Ishikawa (cell line): ENCODE measurements at regions not wholly inside any gene's neighbourhood (a gene's known extent, or its start where the extent isn't known, plus 50 kb on each side); places are given as distances from the start of the nearest gene placed in this dataset.

ENCODE experiments used
- CEBPB ChIP-seq: IDR thresholded peaks from 2 replicates; pipeline ENCODE4 v1.6.1; 2012
- CREB1 ChIP-seq: IDR thresholded peaks from 2 replicates; pipeline ENCODE4 v1.6.1; 2012; ENCODE audit warnings: low read depth
- EGR1 ChIP-seq: IDR thresholded peaks from 2 replicates; pipeline ENCODE4 v1.6.1; 2012
- EP300 ChIP-seq: IDR thresholded peaks from 2 replicates; pipeline ENCODE4 v1.6.1; 2012; ENCODE audit warnings: borderline replicate concordance
- FOXM1 ChIP-seq: IDR thresholded peaks from 2 replicates; pipeline ENCODE4 v1.6.1; 2012; ENCODE audit warnings: low read depth, borderline replicate concordance
- NFIC ChIP-seq: IDR thresholded peaks from 2 replicates; pipeline ENCODE4 v1.6.1; 2012
- RAD21 ChIP-seq: IDR thresholded peaks from 2 replicates; pipeline ENCODE4 v1.6.1; 2012; ENCODE audit warnings: low read depth
- TAF1 ChIP-seq: IDR thresholded peaks from 2 replicates; pipeline ENCODE4 v1.6.1; 2012; ENCODE audit warnings: low read depth, mild to moderate bottlenecking
- YY1 ChIP-seq: IDR thresholded peaks from 2 replicates; pipeline ENCODE4 v1.6.1; 2012; ENCODE audit warnings: low read depth
- ZBTB7A ChIP-seq: IDR thresholded peaks from 2 replicates; pipeline ENCODE4 v1.6.1; 2012; ENCODE audit warnings: low read depth
- TF ChIP-seq, protein P1 (sequence below): IDR thresholded peaks from 2 replicates; pipeline ENCODE4 v1.6.1; 2012; ENCODE audit warnings: low read depth, mild to moderate bottlenecking

- TF ChIP-seq ZBTB7A (no peak), TAF1 (no peak), CREB1 (no peak), NFIC (no peak), FOXM1 (no peak), YY1 (no peak), EP300 (no peak), RAD21 (no peak), EGR1 (no peak), CEBPB (no peak)
- TF ChIP-seq, protein P1, sequence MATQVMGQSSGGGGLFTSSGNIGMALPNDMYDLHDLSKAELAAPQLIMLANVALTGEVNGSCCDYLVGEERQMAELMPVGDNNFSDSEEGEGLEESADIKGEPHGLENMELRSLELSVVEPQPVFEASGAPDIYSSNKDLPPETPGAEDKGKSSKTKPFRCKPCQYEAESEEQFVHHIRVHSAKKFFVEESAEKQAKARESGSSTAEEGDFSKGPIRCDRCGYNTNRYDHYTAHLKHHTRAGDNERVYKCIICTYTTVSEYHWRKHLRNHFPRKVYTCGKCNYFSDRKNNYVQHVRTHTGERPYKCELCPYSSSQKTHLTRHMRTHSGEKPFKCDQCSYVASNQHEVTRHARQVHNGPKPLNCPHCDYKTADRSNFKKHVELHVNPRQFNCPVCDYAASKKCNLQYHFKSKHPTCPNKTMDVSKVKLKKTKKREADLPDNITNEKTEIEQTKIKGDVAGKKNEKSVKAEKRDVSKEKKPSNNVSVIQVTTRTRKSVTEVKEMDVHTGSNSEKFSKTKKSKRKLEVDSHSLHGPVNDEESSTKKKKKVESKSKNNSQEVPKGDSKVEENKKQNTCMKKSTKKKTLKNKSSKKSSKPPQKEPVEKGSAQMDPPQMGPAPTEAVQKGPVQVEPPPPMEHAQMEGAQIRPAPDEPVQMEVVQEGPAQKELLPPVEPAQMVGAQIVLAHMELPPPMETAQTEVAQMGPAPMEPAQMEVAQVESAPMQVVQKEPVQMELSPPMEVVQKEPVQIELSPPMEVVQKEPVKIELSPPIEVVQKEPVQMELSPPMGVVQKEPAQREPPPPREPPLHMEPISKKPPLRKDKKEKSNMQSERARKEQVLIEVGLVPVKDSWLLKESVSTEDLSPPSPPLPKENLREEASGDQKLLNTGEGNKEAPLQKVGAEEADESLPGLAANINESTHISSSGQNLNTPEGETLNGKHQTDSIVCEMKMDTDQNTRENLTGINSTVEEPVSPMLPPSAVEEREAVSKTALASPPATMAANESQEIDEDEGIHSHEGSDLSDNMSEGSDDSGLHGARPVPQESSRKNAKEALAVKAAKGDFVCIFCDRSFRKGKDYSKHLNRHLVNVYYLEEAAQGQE: no peak
Measured at GRCh38 chr9:99595796-99596195, 225.9 kb upstream of the NR4A3 start.
